Activated CD4-positive, alpha-beta T cell treated with anti-CD3 and anti-CD28 coated beads for 24 hours (primary cell): ENCODE measurements at regions not wholly inside any gene's neighbourhood (a gene's known extent, or its start where the extent isn't known, plus 50 kb on each side); places are given as distances from the start of the nearest gene placed in this dataset.

Source experiments
- DNase-seq, 2 donors: peaks; one replicate each; pipeline ENCODE4 v3.0.0-alpha.2; 2020; ENCODE audit warnings: low read depth in 2 of 2

DNA sequence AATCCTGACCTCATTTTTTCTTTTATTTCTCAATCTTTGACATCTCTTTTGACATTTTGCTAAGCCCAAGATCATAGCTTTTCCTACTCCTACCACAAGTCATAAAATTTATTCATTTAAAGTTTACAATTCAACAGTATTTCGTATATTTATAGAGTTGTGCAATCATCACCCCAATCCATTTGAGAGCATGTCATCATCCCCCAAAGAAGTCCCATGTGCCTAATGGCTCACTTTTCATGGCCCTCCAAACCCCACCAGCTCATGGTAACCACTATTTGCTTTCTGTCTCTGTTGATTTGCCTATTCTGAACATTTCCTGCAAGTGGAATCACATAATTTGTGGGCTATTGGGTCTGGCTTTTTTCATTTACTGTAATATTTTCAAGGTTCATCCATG lies 52.5 kb upstream of the GLI3 start:
- DNase-seq: no peak
